ENCODE measurements at regions not wholly inside any gene's neighbourhood (a gene's known extent, or its start where the extent isn't known, plus 50 kb on each side); places are given as distances from the start of the nearest gene placed in this dataset.
"Not testable (repeated sequence)": the region's sequence is repeated elsewhere in the genome, so short reads cannot be mapped to it uniquely, and the experiment has no call there.

GRCh38 chr15:79652972-79653371 lies 220.8 kb downstream of the MINAR1 start:
- TF ChIP-seq CTCF, POLR2A (IDR thresholded peaks at IDR 0.05): not testable (repeated sequence)
